COLO829 (cell line): ENCODE measurements at regions not wholly inside any gene's neighbourhood (a gene's known extent, or its start where the extent isn't known, plus 50 kb on each side); places are given as distances from the start of the nearest gene placed in this dataset.

Source experiments
- DNase-seq: peaks from one replicate; pipeline ENCODE4 v3.0.0; 2012; ENCODE audit warnings: low spot score

GRCh38 chr7:57370066-57370738 is 79.8 kb upstream of the ZNF716 start:
- DNase-seq, result no peak

- DNase-seq, result no peak
These were observed 79.3 kb upstream of the ZNF716 start for GRCh38 chr7:57370739-57371098.

GRCh38 chr7:57375783-57376182 is 74.2 kb upstream of the ZNF716 start:
- no peak for DNase-seq

- DNase-seq, result no peak
These were observed 68.4 kb upstream of the ZNF716 start for GRCh38 chr7:57381581-57381980.

- no peak for DNase-seq
These were observed 65.6 kb upstream of the ZNF716 start for GRCh38 chr7:57384380-57384779.

- DNase-seq, result no peak
These were observed 64.3 kb upstream of the ZNF716 start for GRCh38 chr7:57385668-57386067.

- no peak for DNase-seq
These were observed 61.2 kb upstream of the ZNF716 start for GRCh38 chr7:57388761-57389160.

- DNase-seq, result no peak
These were observed 51.4 kb upstream of the ZNF716 start for GRCh38 chr7:57398548-57398947.

DNA sequence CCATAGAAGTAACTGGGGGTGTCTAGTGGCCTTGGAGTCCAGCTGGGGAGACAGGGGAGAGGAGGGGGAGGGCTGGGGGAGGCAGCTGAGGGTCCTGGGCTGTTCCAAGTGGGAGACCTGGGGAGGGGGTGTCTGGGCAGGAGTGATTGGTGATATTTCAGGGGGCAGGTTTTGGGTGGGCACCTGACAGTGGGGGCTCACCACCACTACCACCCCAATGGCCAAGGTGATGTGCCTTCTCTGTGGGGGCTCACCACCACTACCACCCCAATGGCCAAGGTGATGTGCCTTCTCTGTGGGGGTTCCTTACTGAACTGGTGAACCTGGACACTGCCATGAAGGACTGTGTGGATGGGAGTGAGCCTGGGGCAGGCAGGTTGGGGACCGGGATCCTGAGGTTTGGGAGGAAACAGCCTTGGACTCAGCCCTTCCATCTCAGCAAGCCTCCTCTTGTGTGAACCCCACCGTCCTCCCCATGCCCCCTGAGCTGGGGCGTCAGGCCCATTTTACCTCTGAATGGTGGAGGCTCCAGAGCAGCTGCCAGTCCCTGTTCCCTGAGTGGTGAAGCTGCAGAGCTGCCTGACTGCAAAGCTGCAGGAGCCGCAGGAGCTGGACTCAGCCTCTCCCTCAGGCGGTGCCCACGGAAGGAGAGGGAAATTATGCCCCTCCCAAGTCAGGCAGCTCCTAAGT is 50.6 kb upstream of the ZNF716 start:
- no peak for DNase-seq

GRCh38 chr7:57399972-57400371 is 50.0 kb upstream of the ZNF716 start:
- no peak for DNase-seq
